ENCODE measurements at regions not wholly inside any gene's neighbourhood (a gene's known extent, or its start where the extent isn't known, plus 50 kb on each side); places are given as distances from the start of the nearest gene placed in this dataset.

- no peaks in the 10 kb centered on the region for H3K4me1 ChIP-seq
- H3K9me3 ChIP-seq, result no peaks in the 10 kb centered on the region
- H3K36me3 ChIP-seq, result no peaks in the 10 kb centered on the region
- in situ Hi-C loops (cut with MboI; ENCODE audit: low pct_ligation_motif_present in 1 of 4, low pct_unique_long_range_greater_than_20kb in 1 of 4, low sequenced_read_pairs in 3 of 4), result loop anchor here in 3 of 4 donors (10.0 to 25.0 kb wide), 5 partner anchors 123 to 413 kb away; a partner anchor contains a TSS
- no peak overlapping the region for H3K4me3 ChIP-seq
- 70% methylated on average over 25 of the region's 26 CpGs; no CpG with 5 or more reads in 1 of the 2 donors for WGBS, 2 donors (ENCODE audit: low coverage in 1 of 2)
- DNase-seq, result no peak
- H3K27ac ChIP-seq, result no peak overlapping the region
- H3K27me3 ChIP-seq, result no peaks in the 10 kb centered on the region
- intact Hi-C loops (cut with DNase I; ENCODE audit: low total_unique reads), result no loop called here
- TF ChIP-seq POLR2AphosphoS5 (IDR thresholded peaks at IDR 0.05) (no peak), POLR2A (IDR thresholded peaks at IDR 0.05) (no peak), EP300 (IDR thresholded peaks at IDR 0.05; ENCODE audit: low read depth) (no peak), CTCF (IDR thresholded peaks at IDR 0.05) (no peak)
Observed at GRCh38 chr16:11401161-11402050, 56.1 kb downstream of the RMI2 start.

- H3K4me1 ChIP-seq, result no peaks in the 10 kb centered on the region
- DNase-seq, result no peak
- TF ChIP-seq EP300 (IDR thresholded peaks at IDR 0.05; ENCODE audit: low read depth), result no peak
- no peak for TF ChIP-seq POLR2A (IDR thresholded peaks at IDR 0.05)
- no peak for TF ChIP-seq POLR2AphosphoS5 (IDR thresholded peaks at IDR 0.05)
- TF ChIP-seq CTCF (IDR thresholded peaks at IDR 0.05), result no peak
- in situ Hi-C loops (cut with MboI; ENCODE audit: low pct_ligation_motif_present in 1 of 4, low pct_unique_long_range_greater_than_20kb in 1 of 4, low sequenced_read_pairs in 3 of 4), result loop anchor here in 3 of 4 donors (10.0 to 25.0 kb wide), 5 partner anchors 123 to 413 kb away; a partner anchor contains a TSS
- H3K27ac ChIP-seq, result no peak overlapping the region
- H3K9me3 ChIP-seq, result no peaks in the 10 kb centered on the region
- H3K36me3 ChIP-seq, result no peaks in the 10 kb centered on the region
- intact Hi-C loops (cut with DNase I; ENCODE audit: low total_unique reads), result no loop called here
- H3K27me3 ChIP-seq, result no peaks in the 10 kb centered on the region
- WGBS, 2 donors (ENCODE audit: low coverage in 1 of 2), result 80% methylated on average over 22 of the region's 23 CpGs; no CpG with 5 or more reads in 1 of the 2 donors
- H3K4me3 ChIP-seq, result no peak overlapping the region
Observed at GRCh38 chr16:11402051-11402744, 56.9 kb downstream of the RMI2 start.

- Histone ChIP-seq H3K27ac (no peak overlapping the region), H3K36me3 (no peaks in the 10 kb centered on the region), H3K27me3 (no peaks in the 10 kb centered on the region), H3K4me1 (no peaks in the 10 kb centered on the region), H3K9me3 (no peaks in the 10 kb centered on the region), H3K4me3 (no peak overlapping the region)
- 85% methylated on average over 19 of the region's 19 CpGs; no CpG with 5 or more reads in 1 of the 2 donors for WGBS, 2 donors (ENCODE audit: low coverage in 1 of 2)
- TF ChIP-seq CTCF (IDR thresholded peaks at IDR 0.05), result no peak
- TF ChIP-seq POLR2AphosphoS5 (IDR thresholded peaks at IDR 0.05), result no peak
- TF ChIP-seq EP300 (IDR thresholded peaks at IDR 0.05; ENCODE audit: low read depth), result no peak
- TF ChIP-seq POLR2A (IDR thresholded peaks at IDR 0.05), result no peak
- in situ Hi-C loops (cut with MboI; ENCODE audit: low pct_ligation_motif_present in 1 of 4, low pct_unique_long_range_greater_than_20kb in 1 of 4, low sequenced_read_pairs in 3 of 4), result loop anchor here in 3 of 4 donors (10.0 to 25.0 kb wide), 5 partner anchors 122 to 412 kb away; a partner anchor contains a TSS
- no peak for DNase-seq
- intact Hi-C loops (cut with DNase I; ENCODE audit: low total_unique reads), result no loop called here
Observed at GRCh38 chr16:11402745-11403533, 57.7 kb downstream of the RMI2 start.

GRCh38 chr16:11403534-11403795 lies 58.2 kb downstream of the RMI2 start:
- Histone ChIP-seq H3K4me1 (no peaks in the 10 kb centered on the region), H3K36me3 (no peaks in the 10 kb centered on the region), H3K27ac (no peak overlapping the region), H3K9me3 (no peaks in the 10 kb centered on the region), H3K4me3 (no peak overlapping the region), H3K27me3 (no peaks in the 10 kb centered on the region)
- in situ Hi-C loops (cut with MboI; ENCODE audit: low pct_ligation_motif_present in 1 of 4, low pct_unique_long_range_greater_than_20kb in 1 of 4, low sequenced_read_pairs in 3 of 4) (loop anchor here in 3 of 4 donors (10.0 to 25.0 kb wide), 5 partner anchors 121 to 411 kb away; a partner anchor contains a TSS), intact Hi-C loops (cut with DNase I; ENCODE audit: low total_unique reads) (no loop called here)
- TF ChIP-seq CTCF (IDR thresholded peaks at IDR 0.05), result no peak
- no peak for TF ChIP-seq POLR2A (IDR thresholded peaks at IDR 0.05)
- TF ChIP-seq POLR2AphosphoS5 (IDR thresholded peaks at IDR 0.05), result no peak
- no peak for TF ChIP-seq EP300 (IDR thresholded peaks at IDR 0.05; ENCODE audit: low read depth)
- DNase-seq, result no peak
- WGBS, 2 donors (ENCODE audit: low coverage in 1 of 2), result 79 to 100% methylated on average over 1 to 3 of the region's 3 CpGs

Data from transverse colon (tissue), 4 donors.